Smooth muscle cell (in vitro differentiated cells): ENCODE measurements at regions not wholly inside any gene's neighbourhood (a gene's known extent, or its start where the extent isn't known, plus 50 kb on each side); places are given as distances from the start of the nearest gene placed in this dataset.

ENCODE experiments used
- DNase-seq: peaks from one replicate; lab custom pipeline; 2025; ENCODE audit not compliant: unreplicated experiment; lab: John Stamatoyannopoulos, UW
- H2AFZ ChIP-seq: fragments of 200-600 bp; sonication (generic); 2 replicates; pipeline ENCODE4 v1.6.0; 2016; ENCODE audit warnings: antibody characterized with exemption, low read depth, mild to moderate bottlenecking
- H3F3A ChIP-seq: fragments of 200-600 bp; sonication (generic); 2 replicates; pipeline ENCODE4 v1.6.0; 2017; ENCODE audit warnings: antibody characterized with exemption, low read depth
- H3K27ac ChIP-seq: fragments of 200-600 bp; sonication (generic); 2 replicates; pipeline ENCODE4 v1.5.1; 2016; ENCODE audit warnings: low read depth, mild to moderate bottlenecking
- H3K27me3 ChIP-seq: fragments of 200-600 bp; sonication (generic); 2 replicates; pipeline ENCODE4 v1.6.1; 2016; ENCODE audit warnings: low read depth, mild to moderate bottlenecking
- H3K36me3 ChIP-seq: fragments of 200-600 bp; sonication (generic); 2 replicates; pipeline ENCODE4 v1.5.1; 2016; ENCODE audit warnings: low read depth
- H3K4me1 ChIP-seq: fragments of 200-600 bp; sonication (generic); 2 replicates; pipeline ENCODE4 v1.5.1; 2016; ENCODE audit warnings: low read depth
- H3K4me2 ChIP-seq: fragments of 200-600 bp; sonication (generic); 2 replicates; pipeline ENCODE4 v1.6.0; 2016; ENCODE audit warnings: mild to moderate bottlenecking
- H3K4me3 ChIP-seq: fragments of 200-600 bp; sonication (generic); 2 replicates; pipeline ENCODE4 v1.5.1; 2016; ENCODE audit warnings: mild to moderate bottlenecking
- H3K79me2 ChIP-seq: fragments of 200-600 bp; sonication (generic); 2 replicates; pipeline ENCODE4 v1.6.0; 2016; ENCODE audit warnings: low read depth, mild to moderate bottlenecking
- H3K9ac ChIP-seq: fragments of 200-600 bp; sonication (generic); 2 replicates; pipeline ENCODE4 v1.6.0; 2016; ENCODE audit warnings: low read depth
- H3K9me3 ChIP-seq: fragments of 200-600 bp; sonication (generic); replicated peaks from 2 replicates; pipeline ENCODE4 v1.5.1; 2016; ENCODE audit warnings: low read depth
- H4K20me1 ChIP-seq: fragments of 200-600 bp; sonication (generic); 2 replicates; pipeline ENCODE4 v1.6.0; 2016; ENCODE audit warnings: low read depth
- WGBS: methylation state at CpG from one replicate; pipeline ENCODE4 v1.1.7; 2016; ENCODE audit warnings: low lambda C conversion rate; 5-methylcytosine and 5-hydroxymethylcytosine counted together
- TF ChIP-seq, protein P1 (sequence below): fragments of 200-600 bp; sonication (generic); IDR thresholded peaks from 2 replicates; pipeline ENCODE4 v1.5.1; 2017; ENCODE audit warnings: borderline replicate concordance, mild to moderate bottlenecking, antibody characterized with exemption; ENCODE audit not compliant: insufficient read depth, poor library complexity, severe bottlenecking

DNA sequence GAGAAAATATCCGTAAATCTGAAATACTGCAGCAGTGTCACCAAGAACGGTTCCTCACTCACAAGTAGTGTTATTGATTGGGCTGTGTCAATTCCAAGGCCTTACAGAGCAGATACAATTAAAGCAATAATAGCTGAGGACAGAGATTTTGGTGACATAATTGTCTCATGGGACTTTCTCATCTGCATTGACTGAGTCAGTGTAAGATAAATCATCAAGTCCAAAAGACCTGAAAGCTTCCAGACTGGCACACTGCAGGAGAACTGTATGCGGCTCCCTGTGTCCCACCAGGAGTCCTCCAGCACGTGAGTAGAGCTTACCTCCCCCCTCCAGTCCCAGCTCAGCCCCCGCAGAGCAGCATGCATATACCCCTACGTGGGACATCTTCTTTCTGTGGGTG, 655.2 kb upstream of the ARID1B start:
- Histone ChIP-seq H3K4me1 (no peaks in the 10 kb centered on the region), H3K36me3 (no peaks in the 10 kb centered on the region), H4K20me1 (no peaks in the 10 kb centered on the region), H3K9me3 (no peaks in the 10 kb centered on the region), H3K27me3 (no peaks in the 10 kb centered on the region), H3K79me2 (no peaks in the 10 kb centered on the region), H3K9ac (no peak overlapping the region), H3K27ac (no peak overlapping the region), H3K4me3 (no peak overlapping the region), H3F3A (no peaks in the 10 kb centered on the region), H2AFZ (no peak overlapping the region), H3K4me2 (no peak overlapping the region)
- WGBS = 87% methylated on average over 6 of the region's 6 CpGs
- TF ChIP-seq, protein P1, sequence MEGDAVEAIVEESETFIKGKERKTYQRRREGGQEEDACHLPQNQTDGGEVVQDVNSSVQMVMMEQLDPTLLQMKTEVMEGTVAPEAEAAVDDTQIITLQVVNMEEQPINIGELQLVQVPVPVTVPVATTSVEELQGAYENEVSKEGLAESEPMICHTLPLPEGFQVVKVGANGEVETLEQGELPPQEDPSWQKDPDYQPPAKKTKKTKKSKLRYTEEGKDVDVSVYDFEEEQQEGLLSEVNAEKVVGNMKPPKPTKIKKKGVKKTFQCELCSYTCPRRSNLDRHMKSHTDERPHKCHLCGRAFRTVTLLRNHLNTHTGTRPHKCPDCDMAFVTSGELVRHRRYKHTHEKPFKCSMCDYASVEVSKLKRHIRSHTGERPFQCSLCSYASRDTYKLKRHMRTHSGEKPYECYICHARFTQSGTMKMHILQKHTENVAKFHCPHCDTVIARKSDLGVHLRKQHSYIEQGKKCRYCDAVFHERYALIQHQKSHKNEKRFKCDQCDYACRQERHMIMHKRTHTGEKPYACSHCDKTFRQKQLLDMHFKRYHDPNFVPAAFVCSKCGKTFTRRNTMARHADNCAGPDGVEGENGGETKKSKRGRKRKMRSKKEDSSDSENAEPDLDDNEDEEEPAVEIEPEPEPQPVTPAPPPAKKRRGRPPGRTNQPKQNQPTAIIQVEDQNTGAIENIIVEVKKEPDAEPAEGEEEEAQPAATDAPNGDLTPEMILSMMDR = no peak
- no peak for DNase-seq

DNA sequence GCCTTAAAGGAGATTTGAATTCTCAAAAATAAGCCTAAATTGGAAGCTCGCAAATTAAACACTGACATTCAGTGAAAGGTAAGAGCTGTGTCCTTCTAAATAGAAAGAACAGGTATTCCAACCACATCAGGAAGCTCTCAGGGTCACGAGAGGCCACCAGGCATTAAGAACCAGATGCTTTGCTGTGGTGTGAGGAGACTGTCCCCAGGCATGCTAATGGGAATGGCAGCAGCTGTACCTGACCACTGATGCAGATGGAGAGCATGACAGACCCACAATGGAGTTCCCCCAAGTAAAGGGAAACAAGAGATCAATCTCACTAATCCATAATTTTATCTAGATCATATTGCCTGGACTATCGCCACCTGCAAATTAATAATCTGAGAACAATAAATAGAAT, 658.9 kb upstream of the NOX3 start:
- 79% methylated on average over 3 of the region's 3 CpGs for WGBS
- no peak overlapping the region for H2AFZ ChIP-seq

DNA sequence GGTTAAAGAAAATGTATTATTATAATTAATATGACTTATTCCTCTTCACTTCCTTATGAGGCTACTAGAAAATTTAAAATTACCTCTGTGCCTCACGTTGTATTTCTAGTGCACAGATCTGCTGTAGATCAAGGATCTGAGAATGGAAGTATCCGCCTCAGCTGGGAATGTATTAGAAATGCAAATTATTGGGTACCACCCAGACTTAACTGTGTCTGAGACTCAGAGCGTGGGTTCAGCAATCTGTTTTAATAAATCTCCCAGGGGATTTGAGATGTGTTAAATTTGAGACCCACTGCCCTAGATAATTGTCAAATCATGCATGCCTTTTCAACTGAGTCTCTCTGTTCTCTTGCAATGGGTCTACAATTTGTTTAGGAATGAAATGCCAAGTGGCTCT, 658.0 kb upstream of the NOX3 start:
- H3K4me3 ChIP-seq = no peak overlapping the region

More for the DNA sequence above, 658.9 kb upstream of the NOX3 start:
- Histone ChIP-seq H3K4me3 (no peak overlapping the region), H3K27ac (no peak overlapping the region), H3F3A (no peaks in the 10 kb centered on the region), H3K4me1 (no peaks in the 10 kb centered on the region), H3K27me3 (no peaks in the 10 kb centered on the region), H3K9ac (no peak overlapping the region), H3K4me2 (no peak overlapping the region), H3K36me3 (no peaks in the 10 kb centered on the region), H3K79me2 (no peaks in the 10 kb centered on the region), H4K20me1 (no peaks in the 10 kb centered on the region), H3K9me3 (no peaks in the 10 kb centered on the region)
- TF ChIP-seq, protein P1 = no peak
- no peak for DNase-seq

DNA sequence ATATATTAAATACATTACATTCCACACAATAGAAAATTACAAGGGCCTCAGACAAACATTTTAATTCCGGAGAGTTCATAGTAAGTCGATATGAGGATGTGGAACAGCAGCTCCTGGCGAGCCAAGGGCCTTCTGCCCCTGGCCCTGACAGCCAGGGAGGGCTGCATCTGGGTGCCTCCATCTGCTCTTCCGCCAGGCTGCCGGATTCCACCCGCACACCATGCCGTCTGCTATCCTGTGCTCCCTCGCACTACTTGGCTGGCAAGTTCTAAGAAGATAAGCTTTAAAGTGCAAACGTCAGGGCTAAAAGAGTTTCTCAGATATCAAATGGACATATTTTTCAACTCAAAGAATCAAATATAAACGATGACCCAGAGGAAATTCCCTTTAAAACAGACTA, 656.3 kb upstream of the NOX3 start:
- Histone ChIP-seq H3K4me3 (no peak overlapping the region), H3K9me3 (no peaks in the 10 kb centered on the region), H3K27ac (no peak overlapping the region), H4K20me1 (no peaks in the 10 kb centered on the region), H3K36me3 (no peaks in the 10 kb centered on the region), H3K27me3 (no peaks in the 10 kb centered on the region), H3K9ac (no peak overlapping the region), H3K4me1 (no peaks in the 10 kb centered on the region), H3K4me2 (no peak overlapping the region), H3K79me2 (no peaks in the 10 kb centered on the region), H2AFZ (no peak overlapping the region), H3F3A (no peaks in the 10 kb centered on the region)
- TF ChIP-seq, protein P1 = no peak
- WGBS = 86% methylated on average over 10 of the region's 10 CpGs
- no peak for DNase-seq

More for the DNA sequence above, 658.0 kb upstream of the NOX3 start:
- H3K27me3 ChIP-seq = no peaks in the 10 kb centered on the region
- no peaks in the 10 kb centered on the region for H3K9me3 ChIP-seq
- WGBS = 82% methylated on average over 3 of the region's 3 CpGs
- H3K9ac ChIP-seq = no peak overlapping the region
- H3K4me1 ChIP-seq = no peaks in the 10 kb centered on the region
- H3K36me3 ChIP-seq = no peaks in the 10 kb centered on the region
- no peak overlapping the region for H2AFZ ChIP-seq
- H3K79me2 ChIP-seq = no peaks in the 10 kb centered on the region
- H3F3A ChIP-seq = no peaks in the 10 kb centered on the region
- H4K20me1 ChIP-seq = no peaks in the 10 kb centered on the region
- no peak overlapping the region for H3K4me2 ChIP-seq
- no peak for DNase-seq
- H3K27ac ChIP-seq = no peak overlapping the region
- TF ChIP-seq, protein P1 = no peak
